ENCODE measurements at regions not wholly inside any gene's neighbourhood (a gene's known extent, or its start where the extent isn't known, plus 50 kb on each side); places are given as distances from the start of the nearest gene placed in this dataset.

- no peak for DNase-seq
Measured at GRCh38 chr14:22333422-22334274, 255.4 kb downstream of the DAD1 start.

- no peak for DNase-seq
Measured at GRCh38 chr14:22332686-22333421, 256.2 kb downstream of the DAD1 start.

GRCh38 chr14:22329371-22329770, 259.7 kb downstream of the DAD1 start:
- DNase-seq = no peak

GRCh38 chr14:22325676-22326400, 263.2 kb downstream of the DAD1 start:
- DNase-seq = no peak

- DNase-seq = no peak
Measured at GRCh38 chr14:22320362-22320750, 268.7 kb downstream of the DAD1 start.

- DNase-seq = no peak
Measured at GRCh38 chr14:22319526-22320361, 269.3 kb downstream of the DAD1 start.

GRCh38 chr14:22318951-22319350, 270.1 kb downstream of the DAD1 start:
- DNase-seq = no peak

GRCh38 chr14:22316473-22316872, 272.6 kb downstream of the DAD1 start:
- no peak for DNase-seq

- no peak for DNase-seq
Measured at GRCh38 chr14:22315336-22315735, 273.7 kb downstream of the DAD1 start.

- no peak for DNase-seq
Measured at GRCh38 chr14:22314183-22314820, 274.7 kb downstream of the DAD1 start.

GRCh38 chr14:22313172-22313801, 275.7 kb downstream of the DAD1 start:
- no peak for DNase-seq

GRCh38 chr14:22311636-22312035, 277.4 kb downstream of the DAD1 start:
- no peak for DNase-seq

- DNase-seq = no peak
Measured at GRCh38 chr14:22305607-22306006, 283.4 kb downstream of the DAD1 start.

GRCh38 chr14:22304326-22304725, 284.7 kb downstream of the DAD1 start:
- no peak for DNase-seq

GRCh38 chr14:22303589-22304195, 285.3 kb downstream of the DAD1 start:
- no peak for DNase-seq

- DNase-seq = no peak
Measured at GRCh38 chr14:22300646-22301045, 288.4 kb downstream of the DAD1 start.

- no peak for DNase-seq
Measured at GRCh38 chr14:22297376-22297775, 291.6 kb downstream of the DAD1 start.

- no peak for DNase-seq
Measured at GRCh38 chr14:22296722-22297121, 292.3 kb downstream of the DAD1 start.

GRCh38 chr14:22296088-22296487, 292.9 kb downstream of the DAD1 start:
- no peak for DNase-seq

GRCh38 chr14:22291406-22291805, 297.6 kb downstream of the DAD1 start:
- DNase-seq = no peak

- no peak for DNase-seq
Measured at GRCh38 chr14:22289570-22289969, 299.5 kb downstream of the DAD1 start.

Data from 8988T (cell line).